CD4-positive, alpha-beta T cell (primary cell): ENCODE measurements at regions not wholly inside any gene's neighbourhood (a gene's known extent, or its start where the extent isn't known, plus 50 kb on each side); places are given as distances from the start of the nearest gene placed in this dataset.

Experiments
- ATAC-seq: fragments of 200-7000 bp; cut with Tn5 transposase; one replicate; pipeline ENCODE4 v1.10.0; 2022; ENCODE audit warnings: mild to moderate bottlenecking; ENCODE audit not compliant: poor library complexity
- CTCF ChIA-PET: fragments of 350-600 bp; sonication (Branson Sonifier 250); formaldehyde crosslinking; loops from one replicate; lab custom pipeline; 2021; ENCODE audit warnings: antibody characterized with exemption, inconsistent platforms; lab: Charles Lee
- POLR2A ChIA-PET: fragments of 350-600 bp; sonication (Branson Sonifier 250); formaldehyde crosslinking; loops from one replicate; lab custom pipeline; 2021; ENCODE audit warnings: antibody characterized with exemption, inconsistent platforms; lab: Charles Lee
- DNase-seq, 14 experiments: peaks; one replicate each; pipeline ENCODE4 v3.0.0-alpha.2; 2013 to 2020; ENCODE audit warnings: mixed read lengths in 2 of 14
- H3K27ac ChIP-seq, 2 donors: one replicate each; pipeline versions ENCODE4 v1.5.1 to v1.7.0; 2013; ENCODE audit warnings: low read length in 2 of 2, low read depth in 1 of 2, mild to moderate bottlenecking in 1 of 2
- H3K27me3 ChIP-seq, 2 experiments: 1 replicate in 1 of 2; 2 replicates in 1 of 2; pipeline versions ENCODE4 v1.6.1 to v1.7.0; 2013; ENCODE audit warnings: low read length in 2 of 2, control low read depth in 1 of 2, mild to moderate bottlenecking in 1 of 2, moderate library complexity in 1 of 2; ENCODE audit not compliant: insufficient read depth in 2 of 2, control insufficient read depth in 1 of 2
- H3K36me3 ChIP-seq: one replicate; pipeline ENCODE4 v1.6.1; 2013; ENCODE audit warnings: low read length, control low read depth; ENCODE audit not compliant: insufficient read depth
- H3K4me1 ChIP-seq: one replicate; pipeline ENCODE4 v1.6.1; 2013; ENCODE audit warnings: low read length, control low read depth; ENCODE audit not compliant: insufficient read depth
- H3K4me3 ChIP-seq: one replicate; pipeline ENCODE4 v1.5.1; 2013; ENCODE audit warnings: mild to moderate bottlenecking, low read length, moderate library complexity
- H3K9me3 ChIP-seq, 2 experiments: 1 replicate in 1 of 2; 2 replicates in 1 of 2; pipeline versions ENCODE4 v1.6.1 to v1.7.0; 2013; ENCODE audit warnings: low read length in 2 of 2, mild to moderate bottlenecking in 2 of 2, control low read depth in 1 of 2, moderate library complexity in 1 of 2; ENCODE audit not compliant: control insufficient read depth in 1 of 2, insufficient read depth in 1 of 2
- H3K27ac Mint-ChIP-seq: one replicate; pipeline ENCODE4 v1.8.0; 2020; ENCODE audit warnings: mixed read lengths
- H3K27me3 Mint-ChIP-seq: one replicate; pipeline ENCODE4 v1.8.0; 2021; ENCODE audit warnings: mixed read lengths
- H3K36me3 Mint-ChIP-seq: one replicate; pipeline ENCODE4 v1.8.0; 2021; ENCODE audit warnings: low read depth, mixed read lengths
- H3K4me1 Mint-ChIP-seq: one replicate; pipeline ENCODE4 v1.8.0; 2021; ENCODE audit warnings: low read depth, mixed read lengths
- H3K4me3 Mint-ChIP-seq: one replicate; pipeline ENCODE4 v1.8.0; 2020; ENCODE audit warnings: mild to moderate bottlenecking, mixed read lengths
- H3K9me3 Mint-ChIP-seq: one replicate; pipeline ENCODE4 v1.8.0; 2020; ENCODE audit warnings: mixed read lengths
- intact Hi-C, 2 experiments: fragments of 100-400 bp; cut with DNase I in 1 of 2; cut with micrococcal nuclease in 1 of 2; formaldehyde crosslinking; loops; one replicate each; pipeline versions ENCODE4 v1.15.1 to v1.9.0; 2023 to 2025; cut with DNase I, micrococcal nuclease
- TF ChIP-seq, protein P1 (sequence below): fragments of 200-600 bp; IDR thresholded peaks from one replicate; pipeline ENCODE4 v1.8.0; 2022; ENCODE audit warnings: antibody characterized with exemption, mild to moderate bottlenecking

DNA sequence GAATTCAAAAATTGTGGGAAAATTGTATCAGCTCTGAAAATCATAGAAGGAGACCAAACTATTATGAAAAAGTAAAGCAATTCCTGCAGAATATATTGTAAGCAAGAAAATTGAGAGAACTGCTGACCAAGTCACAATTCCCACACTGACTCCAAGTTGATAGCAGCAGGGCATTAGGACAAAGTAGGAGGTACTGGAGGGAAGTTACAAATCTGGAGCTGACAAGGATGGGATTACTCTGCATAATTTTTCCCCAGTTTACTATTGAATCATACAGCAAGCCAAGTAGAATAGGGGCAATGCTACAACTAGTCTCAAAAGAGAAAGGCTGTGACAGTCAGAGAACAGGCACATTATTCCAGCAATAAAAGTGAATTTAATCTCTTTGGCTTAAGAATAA lies 161.3 kb upstream of the USP25 start:
- no peak overlapping the region for H3K27ac ChIP-seq
- no peaks in the 10 kb centered on the region for H3K4me1 ChIP-seq
- no peak overlapping the region for H3K4me3 ChIP-seq
- peaks cover 28% of the 10 kb centered on the region for H3K27me3 Mint-ChIP-seq
- intact Hi-C loops: no loop called here
- no peak overlapping the region for H3K4me3 Mint-ChIP-seq
- ChIA-PET CTCF (no interaction called here), POLR2A (no interaction called here)
- no peaks in the 10 kb centered on the region for H3K36me3 Mint-ChIP-seq
- no peak overlapping the region for H3K27ac Mint-ChIP-seq
- no peaks in the 10 kb centered on the region for H3K9me3 Mint-ChIP-seq
- H3K9me3 ChIP-seq: no peaks in the 10 kb centered on the region
- TF ChIP-seq, protein P1, sequence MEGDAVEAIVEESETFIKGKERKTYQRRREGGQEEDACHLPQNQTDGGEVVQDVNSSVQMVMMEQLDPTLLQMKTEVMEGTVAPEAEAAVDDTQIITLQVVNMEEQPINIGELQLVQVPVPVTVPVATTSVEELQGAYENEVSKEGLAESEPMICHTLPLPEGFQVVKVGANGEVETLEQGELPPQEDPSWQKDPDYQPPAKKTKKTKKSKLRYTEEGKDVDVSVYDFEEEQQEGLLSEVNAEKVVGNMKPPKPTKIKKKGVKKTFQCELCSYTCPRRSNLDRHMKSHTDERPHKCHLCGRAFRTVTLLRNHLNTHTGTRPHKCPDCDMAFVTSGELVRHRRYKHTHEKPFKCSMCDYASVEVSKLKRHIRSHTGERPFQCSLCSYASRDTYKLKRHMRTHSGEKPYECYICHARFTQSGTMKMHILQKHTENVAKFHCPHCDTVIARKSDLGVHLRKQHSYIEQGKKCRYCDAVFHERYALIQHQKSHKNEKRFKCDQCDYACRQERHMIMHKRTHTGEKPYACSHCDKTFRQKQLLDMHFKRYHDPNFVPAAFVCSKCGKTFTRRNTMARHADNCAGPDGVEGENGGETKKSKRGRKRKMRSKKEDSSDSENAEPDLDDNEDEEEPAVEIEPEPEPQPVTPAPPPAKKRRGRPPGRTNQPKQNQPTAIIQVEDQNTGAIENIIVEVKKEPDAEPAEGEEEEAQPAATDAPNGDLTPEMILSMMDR: no peak
- peaks cover 0 to 15% of the 10 kb centered on the region in 2 experiments for H3K27me3 ChIP-seq
- no peak for DNase-seq
- no peak for ATAC-seq
- H3K4me1 Mint-ChIP-seq: no peaks in the 10 kb centered on the region
- no peaks in the 10 kb centered on the region for H3K36me3 ChIP-seq

DNA sequence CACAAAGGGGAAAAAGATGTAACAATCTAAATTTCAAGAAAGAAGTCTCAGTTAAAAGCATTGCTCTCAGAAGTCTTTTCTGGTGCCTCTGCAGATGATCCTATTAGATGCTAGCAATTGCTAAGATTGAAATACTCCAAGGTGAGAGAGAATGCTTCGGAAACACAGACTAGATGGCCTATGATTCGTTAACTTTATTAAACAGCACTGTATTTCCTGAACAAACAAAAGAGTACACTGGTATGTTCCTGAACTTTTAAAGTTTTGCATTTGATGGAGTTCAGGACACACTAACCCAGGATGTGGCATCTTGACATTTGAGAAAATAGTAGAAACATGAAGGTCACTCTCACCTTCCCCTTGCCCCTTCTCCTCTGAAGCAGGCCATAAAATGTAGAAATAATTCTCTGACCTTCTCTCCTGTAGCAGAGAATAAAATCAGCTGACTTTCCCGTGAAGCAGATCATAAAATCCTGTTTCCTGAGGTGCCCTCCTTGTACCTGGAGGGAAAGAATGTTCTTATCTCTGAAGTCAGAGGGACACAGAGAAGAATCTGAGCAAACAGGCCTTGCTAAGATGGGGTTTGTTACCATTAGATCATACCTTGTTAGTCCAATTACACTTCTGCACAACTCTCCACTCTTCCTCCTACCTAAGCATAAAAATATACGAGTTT lies 142.9 kb upstream of the USP25 start:
- TF ChIP-seq, protein P1: no peak

DNA sequence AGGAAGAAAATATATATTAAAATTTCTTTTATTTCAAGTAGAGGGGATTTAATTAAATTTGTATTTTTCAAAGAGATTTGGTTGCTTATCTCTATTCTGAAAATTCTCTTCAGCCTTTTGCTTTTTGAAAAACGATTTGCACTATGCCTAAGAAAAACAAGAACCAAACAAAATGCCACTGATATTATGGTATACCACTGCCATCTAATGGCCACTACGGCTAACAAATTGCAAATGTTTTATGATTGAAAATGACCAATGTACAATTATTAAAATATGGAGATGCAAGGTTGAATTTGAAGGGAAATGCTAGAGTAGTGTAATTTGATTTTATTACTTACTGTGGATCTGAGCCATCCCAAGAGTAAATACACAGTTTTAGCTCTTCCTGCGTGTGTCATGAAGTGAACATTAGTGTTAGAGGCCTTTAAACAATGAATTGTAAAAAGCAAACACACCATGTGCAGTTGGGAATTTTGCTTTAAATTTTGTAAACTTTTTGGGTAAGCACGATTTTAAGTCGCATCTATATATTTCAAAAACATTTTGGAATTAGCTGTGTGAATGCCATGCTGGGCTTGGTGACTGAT lies 137.4 kb upstream of the USP25 start:
- Histone ChIP-seq H3K27ac (no peak overlapping the region), H3K4me1 (no peaks in the 10 kb centered on the region), H3K36me3 (no peaks in the 10 kb centered on the region), H3K9me3 (no peaks in the 10 kb centered on the region), H3K27me3 (no peaks in the 10 kb centered on the region), H3K4me3 (no peak overlapping the region)
- ATAC-seq: peak; percentile 29
- Mint-ChIP-seq H3K36me3 (no peaks in the 10 kb centered on the region), H3K27me3 (no peaks in the 10 kb centered on the region), H3K4me3 (no peak overlapping the region), H3K4me1 (no peaks in the 10 kb centered on the region), H3K9me3 (no peaks in the 10 kb centered on the region), H3K27ac (no peak overlapping the region)
- peak in 4 of 14 experiments; percentile 3 to 65 (median 58) for DNase-seq
- TF ChIP-seq, protein P1: peak; percentile 61
- intact Hi-C loops: loop anchor here (2.0 to 5.0 kb wide), 4 partner anchors 730 to 1340 kb away; no protein-coding TSS in a partner anchor
- POLR2A ChIA-PET: no interaction called here
- CTCF ChIA-PET: interaction anchor here (1.4 kb wide), 1 partner anchor 294 kb away, joined by 3 read pairs; no protein-coding TSS in a partner anchor

More for the DNA sequence above, 142.9 kb upstream of the USP25 start:
- ChIA-PET POLR2A (no interaction called here), CTCF (interaction anchor here (0.5 kb wide), 1 partner anchor 17 kb away, joined by 3 read pairs; no protein-coding TSS in a partner anchor)
- H3K36me3 ChIP-seq: no peaks in the 10 kb centered on the region
- Mint-ChIP-seq H3K27me3 (no peaks in the 10 kb centered on the region), H3K27ac (no peak overlapping the region), H3K4me1 (no peaks in the 10 kb centered on the region), H3K9me3 (no peaks in the 10 kb centered on the region), H3K4me3 (no peak overlapping the region), H3K36me3 (no peaks in the 10 kb centered on the region)
- H3K4me1 ChIP-seq: no peaks in the 10 kb centered on the region
- no peaks in the 10 kb centered on the region for H3K27me3 ChIP-seq
- DNase-seq (no peak), ATAC-seq (no peak)
- no peak overlapping the region for H3K4me3 ChIP-seq
- no peaks in the 10 kb centered on the region for H3K9me3 ChIP-seq
- no peak overlapping the region for H3K27ac ChIP-seq
- intact Hi-C loops: no loop called here
